GM12873 (cell line): ENCODE measurements at regions not wholly inside any gene's neighbourhood (a gene's known extent, or its start where the extent isn't known, plus 50 kb on each side); places are given as distances from the start of the nearest gene placed in this dataset.

ENCODE experiments used
- TF ChIP-seq, protein P1 (sequence below): IDR thresholded peaks from 2 replicates; pipeline ENCODE4 v1.5.1; 2012; ENCODE audit warnings: low read depth, mild to moderate bottlenecking, moderate library complexity, low read length, control low read depth; ENCODE audit not compliant: insufficient read depth; ENCODE audit errors: missing control alignments

DNA sequence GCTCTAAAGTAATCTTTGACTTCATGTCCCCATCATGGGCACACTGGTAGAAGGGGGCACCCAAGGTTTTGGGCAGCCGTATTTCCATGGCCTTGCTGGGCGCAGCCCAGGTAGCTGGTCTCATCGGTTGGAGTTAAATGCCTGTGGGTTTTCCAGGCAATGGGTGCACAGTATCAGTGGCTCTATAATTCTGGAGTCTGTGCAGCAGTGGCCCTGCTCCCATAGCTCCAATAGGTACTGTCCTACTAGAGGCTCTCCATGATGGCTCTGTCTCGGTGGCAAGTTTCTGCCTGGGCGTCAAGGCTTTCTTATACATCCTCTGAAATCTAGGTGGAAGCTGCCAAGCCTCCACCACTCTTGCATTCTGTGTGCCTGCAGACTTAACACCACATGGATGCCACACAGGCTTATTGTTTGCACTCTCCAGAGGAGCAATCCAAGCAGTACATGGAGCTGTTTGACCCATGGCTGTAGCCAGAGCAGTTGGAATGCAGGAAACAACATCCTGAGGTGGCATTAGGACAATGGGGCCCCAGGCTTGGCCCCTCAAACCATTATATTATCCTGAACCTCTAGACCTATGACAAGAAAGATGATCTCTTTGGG is 60.5 kb upstream of the UGT8 start:
- TF ChIP-seq, protein P1, sequence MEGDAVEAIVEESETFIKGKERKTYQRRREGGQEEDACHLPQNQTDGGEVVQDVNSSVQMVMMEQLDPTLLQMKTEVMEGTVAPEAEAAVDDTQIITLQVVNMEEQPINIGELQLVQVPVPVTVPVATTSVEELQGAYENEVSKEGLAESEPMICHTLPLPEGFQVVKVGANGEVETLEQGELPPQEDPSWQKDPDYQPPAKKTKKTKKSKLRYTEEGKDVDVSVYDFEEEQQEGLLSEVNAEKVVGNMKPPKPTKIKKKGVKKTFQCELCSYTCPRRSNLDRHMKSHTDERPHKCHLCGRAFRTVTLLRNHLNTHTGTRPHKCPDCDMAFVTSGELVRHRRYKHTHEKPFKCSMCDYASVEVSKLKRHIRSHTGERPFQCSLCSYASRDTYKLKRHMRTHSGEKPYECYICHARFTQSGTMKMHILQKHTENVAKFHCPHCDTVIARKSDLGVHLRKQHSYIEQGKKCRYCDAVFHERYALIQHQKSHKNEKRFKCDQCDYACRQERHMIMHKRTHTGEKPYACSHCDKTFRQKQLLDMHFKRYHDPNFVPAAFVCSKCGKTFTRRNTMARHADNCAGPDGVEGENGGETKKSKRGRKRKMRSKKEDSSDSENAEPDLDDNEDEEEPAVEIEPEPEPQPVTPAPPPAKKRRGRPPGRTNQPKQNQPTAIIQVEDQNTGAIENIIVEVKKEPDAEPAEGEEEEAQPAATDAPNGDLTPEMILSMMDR = no peak

DNA sequence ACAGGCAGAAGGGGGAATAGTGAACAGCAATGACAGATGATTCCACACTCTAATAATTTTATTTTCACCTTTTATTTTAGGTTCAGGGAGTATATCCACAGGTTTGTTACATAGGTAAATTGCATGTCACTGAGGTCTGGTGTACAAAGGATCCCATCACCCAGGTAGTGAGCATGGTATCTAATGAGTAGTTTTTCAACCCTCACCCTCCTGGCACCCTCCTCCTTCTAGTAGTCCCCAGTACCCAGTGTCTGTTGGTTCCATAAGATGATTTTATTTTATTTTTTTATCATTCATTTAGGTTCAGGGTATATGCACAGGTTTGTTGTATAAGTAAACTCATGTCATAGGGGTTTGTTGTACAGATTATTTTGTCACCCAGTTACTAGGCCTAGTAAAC is 58.6 kb upstream of the UGT8 start:
- TF ChIP-seq, protein P1 = no peak

DNA sequence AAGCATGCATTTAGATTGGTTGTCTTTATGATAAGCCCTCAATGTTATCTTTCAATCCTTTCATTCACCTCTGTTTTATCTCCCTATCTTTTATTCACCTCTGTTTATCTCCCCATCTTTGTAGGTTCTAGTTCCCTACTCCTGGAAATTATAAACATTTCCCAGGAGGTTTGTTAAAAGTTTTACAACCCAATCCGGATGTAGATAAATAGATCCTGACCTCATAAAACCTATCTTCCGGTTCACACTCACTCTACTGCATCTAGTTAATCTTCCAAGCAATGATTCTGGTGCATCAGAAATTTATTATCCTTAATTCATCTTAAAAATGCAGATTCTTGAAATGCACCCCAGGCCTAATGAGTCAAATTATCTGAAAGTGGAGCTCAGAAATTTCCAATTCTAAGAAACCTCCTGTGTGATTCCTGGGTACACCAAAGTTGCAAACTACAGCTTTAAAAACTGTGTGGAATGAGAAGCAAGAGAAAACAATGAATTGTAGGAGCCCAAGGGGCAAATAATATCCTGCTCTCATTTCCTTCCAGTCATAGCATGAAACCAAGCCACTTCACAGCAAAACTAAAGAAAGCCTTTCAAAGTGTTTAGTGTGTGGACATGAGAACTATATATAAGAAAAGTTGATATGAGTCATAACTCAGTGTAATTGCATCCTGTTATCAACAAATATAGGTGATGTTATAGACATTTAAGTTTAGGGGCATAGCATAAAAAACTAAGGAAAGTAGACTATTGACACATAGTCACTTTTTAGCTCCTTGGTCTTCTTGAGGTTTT is 51.1 kb upstream of the UGT8 start:
- TF ChIP-seq, protein P1 = no peak
